OCI-LY7 (cell line): ENCODE measurements at regions not wholly inside any gene's neighbourhood (a gene's known extent, or its start where the extent isn't known, plus 50 kb on each side); places are given as distances from the start of the nearest gene placed in this dataset.

Source experiments
- BruUV-seq: library from RNA; stranded (reverse); fragments of 400-500 nt; replicated peaks from 2 replicates; lab custom pipeline; 2021; lab: Mats Ljungman, UMichigan
- CTCF ChIA-PET: fragments of 300-600 bp; sonication (Branson Sonifier 250); formaldehyde crosslinking; loops from one replicate; lab custom pipeline; 2022; ENCODE audit warnings: antibody characterized with exemption; ENCODE audit not compliant: unreplicated experiment; lab: Charles Lee
- POLR2A ChIA-PET: fragments of 300-600 bp; sonication (Branson Sonifier 250); formaldehyde crosslinking; loops from one replicate; lab custom pipeline; 2022; ENCODE audit warnings: antibody characterized with exemption; lab: Charles Lee
- DNase-seq: peaks from one replicate; pipeline ENCODE4 v3.0.0-alpha.2; 2015; ENCODE audit warnings: low spot score
- H2AFZ ChIP-seq: fragments of 200-600 bp; sonication (generic), shearing (Covaris generic); 2 replicates; pipeline ENCODE4 v1.6.1; 2014; ENCODE audit warnings: mild to moderate bottlenecking, antibody characterized with exemption, low read length, moderate library complexity
- H3K27ac ChIP-seq: fragments of 200-600 bp; sonication (generic); 2 replicates; pipeline ENCODE4 v1.5.1; 2014; ENCODE audit warnings: mixed run types, low read depth, mild to moderate bottlenecking, moderate library complexity, low read length, inconsistent platforms; ENCODE audit not compliant: poor library complexity, severe bottlenecking
- H3K36me3 ChIP-seq: fragments of 200-600 bp; sonication (generic); 2 replicates; pipeline ENCODE4 v1.6.1; 2014; ENCODE audit warnings: mild to moderate bottlenecking, antibody characterized with exemption, low read length, moderate library complexity, mixed read lengths; ENCODE audit not compliant: insufficient read depth
- H3K4me1 ChIP-seq: fragments of 200-600 bp; sonication (generic); 2 replicates; pipeline ENCODE4 v1.5.1; 2014; ENCODE audit warnings: mild to moderate bottlenecking, low read length; ENCODE audit not compliant: insufficient read depth, poor library complexity, severe bottlenecking
- H3K4me2 ChIP-seq: fragments of 200-600 bp; sonication (generic); 2 replicates; pipeline ENCODE4 v1.6.1; 2014; ENCODE audit warnings: mild to moderate bottlenecking, low read length
- H3K4me3 ChIP-seq: fragments of 200-600 bp; sonication (generic); 2 replicates; pipeline ENCODE4 v1.5.1; 2014; ENCODE audit warnings: mild to moderate bottlenecking, low read depth, low read length; ENCODE audit not compliant: poor library complexity, severe bottlenecking
- H3K79me2 ChIP-seq: fragments of 200-600 bp; sonication (generic); 2 replicates; pipeline ENCODE4 v1.6.1; 2016; ENCODE audit warnings: low read depth, mild to moderate bottlenecking, low read length, moderate library complexity, mixed read lengths; ENCODE audit not compliant: insufficient read depth
- H3K9me2 ChIP-seq: fragments of 200-600 bp; sonication (generic); 2 replicates; pipeline ENCODE4 v1.6.1; 2016; ENCODE audit warnings: mild to moderate bottlenecking, low read length, mixed read lengths; ENCODE audit not compliant: insufficient read depth
- H3K9me3 ChIP-seq: fragments of 200-600 bp; sonication (generic); 2 replicates; pipeline ENCODE4 v1.6.1; 2014; ENCODE audit warnings: mild to moderate bottlenecking, mixed run types, low read length, mixed read lengths
- H4K20me1 ChIP-seq: fragments of 200-600 bp; sonication (generic); 2 replicates; pipeline ENCODE4 v1.6.1; 2014; ENCODE audit warnings: mild to moderate bottlenecking, antibody characterized with exemption, low read length, moderate library complexity, mixed read lengths; ENCODE audit not compliant: insufficient read depth
- EZH2phosphoT487 ChIP-seq: fragments of 200-600 bp; sonication (generic); IDR thresholded peaks from 2 replicates; pipeline ENCODE4 v1.6.1; 2018; ENCODE audit warnings: low read depth, borderline replicate concordance, mild to moderate bottlenecking, mixed run types, antibody characterized with exemption, low read length, moderate library complexity, mixed read lengths
- intact Hi-C: fragments of 100-400 bp; cut with micrococcal nuclease; formaldehyde crosslinking; loops from one replicate; pipeline ENCODE4 v1.10.0; 2022; ENCODE audit not compliant: unreplicated experiment
- TF ChIP-seq, protein P1 (sequence below): fragments of 200-600 bp; sonication (generic); conservative IDR thresholded peaks from 2 replicates; pipeline ENCODE4 v1.5.1; 2014; ENCODE audit warnings: mild to moderate bottlenecking, antibody characterized with exemption, low read length, moderate library complexity, mixed read lengths

GRCh38 chr20:7714549-7714948, 225.7 kb downstream of the HAO1 start:
- ChIA-PET CTCF (no interaction called here), POLR2A (interaction anchor here (0.7 to 1.6 kb wide), 7 partner anchors 18 to 307 kb away, joined by 3 to 6 read pairs (median 3); no protein-coding TSS in a partner anchor)
- intact Hi-C loops, result no loop called here

DNA sequence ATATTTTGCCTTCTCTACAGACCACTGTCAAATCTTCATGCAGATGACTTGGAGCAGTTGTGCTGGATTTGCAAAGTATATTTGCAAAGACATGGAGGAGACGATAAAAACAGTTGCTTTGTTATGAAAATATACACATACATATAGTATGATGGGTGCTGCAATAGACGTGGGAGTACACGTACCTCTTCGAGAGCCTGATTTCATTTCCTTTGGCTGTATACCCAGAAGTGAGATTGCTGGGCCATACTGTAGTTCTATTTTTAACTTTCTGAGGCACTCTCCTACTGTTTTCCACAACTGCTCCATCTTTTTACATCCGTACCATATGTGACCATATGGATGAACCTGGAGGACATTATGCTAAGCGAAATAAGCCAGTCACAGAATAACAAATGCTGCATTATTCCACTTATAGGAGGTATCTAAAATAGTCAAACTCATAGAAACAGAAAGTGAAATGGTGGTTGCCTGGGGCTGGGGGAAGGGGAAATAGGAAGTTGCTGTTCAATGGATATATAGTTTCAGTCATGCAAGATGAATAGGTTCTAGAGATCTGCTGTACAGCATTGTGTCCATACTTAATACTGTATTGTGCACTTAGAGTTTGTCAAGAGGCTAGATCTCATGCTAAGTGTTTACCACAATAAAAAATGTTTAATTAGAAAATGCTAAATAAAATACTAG, 223.8 kb downstream of the HAO1 start:
- Histone ChIP-seq H3K79me2 (no peaks in the 10 kb centered on the region), H3K9me3 (peaks cover 11% of the 10 kb centered on the region), H2AFZ (peak overlapping the region; percentile 70), H4K20me1 (no peaks in the 10 kb centered on the region), H3K36me3 (no peaks in the 10 kb centered on the region), H3K4me2 (peak overlapping the region; percentile 40), H3K27ac (no peak overlapping the region), H3K9me2 (no peaks in the 10 kb centered on the region), H3K4me3 (no peak overlapping the region), H3K4me1 (peaks cover 13% of the 10 kb centered on the region)
- DNase-seq, result peak; percentile 23
- no peak for TF ChIP-seq EZH2phosphoT487
- TF ChIP-seq, protein P1, sequence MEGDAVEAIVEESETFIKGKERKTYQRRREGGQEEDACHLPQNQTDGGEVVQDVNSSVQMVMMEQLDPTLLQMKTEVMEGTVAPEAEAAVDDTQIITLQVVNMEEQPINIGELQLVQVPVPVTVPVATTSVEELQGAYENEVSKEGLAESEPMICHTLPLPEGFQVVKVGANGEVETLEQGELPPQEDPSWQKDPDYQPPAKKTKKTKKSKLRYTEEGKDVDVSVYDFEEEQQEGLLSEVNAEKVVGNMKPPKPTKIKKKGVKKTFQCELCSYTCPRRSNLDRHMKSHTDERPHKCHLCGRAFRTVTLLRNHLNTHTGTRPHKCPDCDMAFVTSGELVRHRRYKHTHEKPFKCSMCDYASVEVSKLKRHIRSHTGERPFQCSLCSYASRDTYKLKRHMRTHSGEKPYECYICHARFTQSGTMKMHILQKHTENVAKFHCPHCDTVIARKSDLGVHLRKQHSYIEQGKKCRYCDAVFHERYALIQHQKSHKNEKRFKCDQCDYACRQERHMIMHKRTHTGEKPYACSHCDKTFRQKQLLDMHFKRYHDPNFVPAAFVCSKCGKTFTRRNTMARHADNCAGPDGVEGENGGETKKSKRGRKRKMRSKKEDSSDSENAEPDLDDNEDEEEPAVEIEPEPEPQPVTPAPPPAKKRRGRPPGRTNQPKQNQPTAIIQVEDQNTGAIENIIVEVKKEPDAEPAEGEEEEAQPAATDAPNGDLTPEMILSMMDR, result no peak
- intact Hi-C loops, result no loop called here
- ChIA-PET CTCF (no interaction called here), POLR2A (no interaction called here)
- no TSS peak for BruUV-seq

More at GRCh38 chr20:7714549-7714948, 225.7 kb downstream of the HAO1 start:
- Histone ChIP-seq H4K20me1 (no peaks in the 10 kb centered on the region), H3K36me3 (no peaks in the 10 kb centered on the region), H3K79me2 (no peaks in the 10 kb centered on the region), H3K4me3 (no peak overlapping the region), H2AFZ (no peak overlapping the region), H3K9me3 (peaks cover 11% of the 10 kb centered on the region), H3K27ac (no peak overlapping the region), H3K9me2 (no peaks in the 10 kb centered on the region), H3K4me1 (peaks cover 13% of the 10 kb centered on the region), H3K4me2 (no peak overlapping the region)
- DNase-seq, result no peak
- no peak for TF ChIP-seq EZH2phosphoT487
- TF ChIP-seq, protein P1, result no peak
- no TSS peak for BruUV-seq

GRCh38 chr20:7722564-7722963, 217.7 kb downstream of the HAO1 start:
- Histone ChIP-seq H3K27ac (no peak overlapping the region), H3K9me3 (no peaks in the 10 kb centered on the region), H3K4me1 (no peaks in the 10 kb centered on the region), H3K36me3 (no peaks in the 10 kb centered on the region), H4K20me1 (no peaks in the 10 kb centered on the region), H3K79me2 (no peaks in the 10 kb centered on the region), H2AFZ (no peak overlapping the region), H3K4me2 (no peak overlapping the region), H3K4me3 (no peak overlapping the region), H3K9me2 (no peaks in the 10 kb centered on the region)
- DNase-seq, result no peak
- POLR2A ChIA-PET, result interaction anchor here (0.9 kb wide), 1 partner anchor 8 kb away, joined by 3 read pairs; no protein-coding TSS in a partner anchor
- CTCF ChIA-PET, result interaction anchor here (0.6 kb wide), 1 partner anchor 10 kb away, joined by 3 read pairs; no protein-coding TSS in a partner anchor
- intact Hi-C loops, result no loop called here
- no peak for TF ChIP-seq EZH2phosphoT487
- TF ChIP-seq, protein P1, result no peak
- no TSS peak for BruUV-seq
